ENCODE measurements at regions not wholly inside any gene's neighbourhood (a gene's known extent, or its start where the extent isn't known, plus 50 kb on each side); places are given as distances from the start of the nearest gene placed in this dataset.

- no peak overlapping the region for H3K9ac ChIP-seq (ENCODE audit: extremely low read depth, insufficient read length, low read length)
- no peak for TF ChIP-seq CTCF (conservative IDR thresholded peaks at IDR 0.05)
- H2BK12ac ChIP-seq (ENCODE audit: insufficient read length, low read depth, low read length): no peak overlapping the region
- no peak overlapping the region for H2AFZ ChIP-seq (ENCODE audit: low read length)
- no peaks in the 10 kb centered on the region for H3K9me3 Mint-ChIP-seq
- H3K4ac ChIP-seq (ENCODE audit: low read depth, low read length): no peak overlapping the region
- DNase-seq: no peak
- no peak overlapping the region for H4K91ac ChIP-seq (ENCODE audit: insufficient read length, low read depth, low read length)
- H3K27ac Mint-ChIP-seq: no peak overlapping the region
- no peak overlapping the region for H3K4me2 ChIP-seq (ENCODE audit: insufficient read depth, insufficient read length, low read length)
- no peaks in the 10 kb centered on the region for H3K79me1 ChIP-seq (ENCODE audit: insufficient read depth, low read depth, low read length, poor library complexity, severe bottlenecking)
- WGBS (ENCODE audit: extremely low coverage, insufficient read length, low lambda C conversion rate): no CpG with 5 or more reads among the region's 1 CpG
- H3K4me1 ChIP-seq (ENCODE audit: insufficient read depth, low read length): no peaks in the 10 kb centered on the region; the same call in 1 of the 2 replicates
- no peak overlapping the region for H3K18ac ChIP-seq (ENCODE audit: insufficient read length, low read depth, low read length)
- H4K5ac ChIP-seq (ENCODE audit: insufficient read length, low read depth, low read length): no peak overlapping the region
- no peak overlapping the region for H2AK5ac ChIP-seq (ENCODE audit: insufficient read length, low read length)
- no peaks in the 10 kb centered on the region for H3K27me3 ChIP-seq (ENCODE audit: insufficient read depth, low read length)
- no peaks in the 10 kb centered on the region for H4K20me1 ChIP-seq (ENCODE audit: control insufficient read depth, insufficient read depth, insufficient read length)
- no peaks in the 10 kb centered on the region for H3K23me2 ChIP-seq (ENCODE audit: insufficient read length, low read depth, low read length, poor library complexity, severe bottlenecking)
- H3K36me3 Mint-ChIP-seq (ENCODE audit: insufficient read depth in 1 of 3, low read depth in 3 of 3): no peaks in the 10 kb centered on the region
- H2BK15ac ChIP-seq (ENCODE audit: low read depth, low read length): no peak overlapping the region
- no peak overlapping the region for H3K27ac ChIP-seq (ENCODE audit: insufficient read length, low read depth, low read length)
- no peak overlapping the region for H3K23ac ChIP-seq (ENCODE audit: insufficient read length, low read depth, low read length)
- no peak overlapping the region for H3K4me3 Mint-ChIP-seq
- no peak overlapping the region for H2BK20ac ChIP-seq (ENCODE audit: low read depth, low read length, poor library complexity, severe bottlenecking)
- no peaks in the 10 kb centered on the region for H3K9me3 ChIP-seq (ENCODE audit: control insufficient read depth, low read depth, low read length)
- H3K14ac ChIP-seq (ENCODE audit: insufficient read depth, low read length): no peak overlapping the region
- H3K56ac ChIP-seq (ENCODE audit: insufficient read length, low read depth, low read length): no peak overlapping the region
- peaks cover 12 to 13% of the 10 kb centered on the region in 2 experiments for H3K4me1 Mint-ChIP-seq
- H4K8ac ChIP-seq (replicated peaks; ENCODE audit: insufficient read length, low read depth, low read length): no peak overlapping the region
- no peaks in the 10 kb centered on the region for H3K27me3 Mint-ChIP-seq (ENCODE audit: low read depth)
- no peak overlapping the region for H2BK120ac ChIP-seq (ENCODE audit: low read depth, low read length, poor library complexity, severe bottlenecking)
- H3K79me2 ChIP-seq (ENCODE audit: insufficient read depth, low read length): no peaks in the 10 kb centered on the region
- H3T11ph ChIP-seq (ENCODE audit: low read length): no peak overlapping the region
- H2BK5ac ChIP-seq (ENCODE audit: insufficient read length, low read length): no peak overlapping the region
Observed at GRCh38 chr4:164212134-164212533, 541.8 kb upstream of the SMIM31 start.
